ENCODE measurements at regions not wholly inside any gene's neighbourhood (a gene's known extent, or its start where the extent isn't known, plus 50 kb on each side); places are given as distances from the start of the nearest gene placed in this dataset.

- H3K23me2 ChIP-seq (ENCODE audit: low read depth, low read length) = no peaks in the 10 kb centered on the region
- H2AFZ ChIP-seq (ENCODE audit: low read length) = 0 out of 2 replicates have a peak overlapping the region, but pooled peaks have one; percentile 13
- H3K4me1 ChIP-seq (replicated peaks in 1 of 4; ENCODE audit: control insufficient read depth in 3 of 4, insufficient read depth in 4 of 4, low read length in 3 of 4) = no peaks in the 10 kb centered on the region
- no peak overlapping the region for H2BK5ac ChIP-seq (ENCODE audit: low read depth, low read length)
- H3K27me3 ChIP-seq (replicated peaks in 1 of 4; ENCODE audit: control insufficient read depth in 3 of 4, extremely low read depth in 1 of 4, insufficient read depth in 3 of 4, low read length in 3 of 4) = no peaks in the 10 kb centered on the region
- no peak overlapping the region for H4K5ac ChIP-seq (ENCODE audit: insufficient read length, low read depth, low read length)
- CTCF ChIA-PET (ENCODE audit: partially characterized antibody) = interaction anchor here (1.0 kb wide), 1 partner anchor 118 kb away, joined by 3 read pairs; no protein-coding TSS in a partner anchor
- FAIRE-seq (no peak), DNase-seq (ENCODE audit: low read depth in 1 of 2, low spot score in 2 of 2) (no peak)
- no peak overlapping the region for H3K4me3 ChIP-seq (ENCODE audit: extremely low read depth in 1 of 4, insufficient read depth in 2 of 4, low read depth in 3 of 4, low read length in 4 of 4)
- H3K9ac ChIP-seq (replicated peaks in 1 of 4; ENCODE audit: extremely low read depth in 1 of 4, low read depth in 3 of 4, low read length in 3 of 4) = no peak overlapping the region
- no peak overlapping the region for H2BK15ac ChIP-seq (ENCODE audit: low read length)
- H3K14ac ChIP-seq (ENCODE audit: insufficient read length) = no peak overlapping the region
- H2BK20ac ChIP-seq (ENCODE audit: low read length) = no peak overlapping the region
- WGBS, 2 experiments (ENCODE audit: extremely low coverage in 1 of 2, insufficient coverage in 1 of 2, insufficient read length in 1 of 2, insufficient replicate concordance in 2 of 2, low coverage in 1 of 2, low lambda C conversion rate in 2 of 2, missing lambda C conversion rate in 1 of 2) = 73% methylated on average over 3 of the region's 4 CpGs; no CpG with 5 or more reads in 1 of the 2 experiments
- H3K79me2 ChIP-seq (ENCODE audit: control insufficient read depth in 1 of 2, insufficient read depth in 2 of 2, low read length in 2 of 2) = no peaks in the 10 kb centered on the region
- H2AK5ac ChIP-seq (ENCODE audit: low read depth, low read length) = no peak overlapping the region
- no peaks in the 10 kb centered on the region for H4K20me1 ChIP-seq (replicated peaks in 1 of 2; ENCODE audit: control insufficient read depth in 1 of 2, insufficient read depth in 2 of 2, low read length in 2 of 2)
- H4K8ac ChIP-seq (ENCODE audit: extremely low read depth, insufficient read depth, low read length) = no peak overlapping the region
- H2BK120ac ChIP-seq (replicated peaks; ENCODE audit: low read depth, low read length) = no peak overlapping the region
- no peaks in the 10 kb centered on the region for H3K79me1 ChIP-seq (ENCODE audit: low read depth, low read length)
- no peak overlapping the region for H3K27ac ChIP-seq (ENCODE audit: low read depth, low read length)
- no peak overlapping the region for H3K4me2 ChIP-seq (ENCODE audit: insufficient read depth in 1 of 2, low read depth in 2 of 2, low read length in 2 of 2)
- no peaks in the 10 kb centered on the region for H3K9me3 ChIP-seq (ENCODE audit: insufficient read depth in 2 of 2, low read depth in 1 of 2, low read length in 1 of 2)
- no peak overlapping the region for H3K23ac ChIP-seq (ENCODE audit: insufficient read length)
- no peaks in the 10 kb centered on the region for H3K36me3 ChIP-seq (ENCODE audit: control insufficient read depth in 2 of 4, insufficient read depth in 4 of 4, low read length in 3 of 4)
- H3K56ac ChIP-seq (replicated peaks; ENCODE audit: insufficient read length, low read depth, low read length) = no peak overlapping the region
- TF ChIP-seq JUND (IDR thresholded peaks at IDR 0.05; ENCODE audit: low read length) = no peak
- TF ChIP-seq KDM4A (IDR thresholded peaks at IDR 0.05; ENCODE audit: low read depth, low read length, severe bottlenecking) = no peak
- no peak for TF ChIP-seq RNF2 (IDR thresholded peaks at IDR 0.05; ENCODE audit: borderline replicate concordance, low read depth, low read length, missing control alignments, poor library complexity, severe bottlenecking)
- TF ChIP-seq RFX5 (IDR thresholded peaks at IDR 0.05; ENCODE audit: borderline replicate concordance, low read depth, low read length) = no peak
- POLR2A ChIA-PET (ENCODE audit: partially characterized antibody) = no interaction called here
- H2BK12ac ChIP-seq (ENCODE audit: low read depth, low read length) = no peak overlapping the region
- H4K91ac ChIP-seq (replicated peaks; ENCODE audit: insufficient read length, low read length) = no peak overlapping the region
- H3K4ac ChIP-seq (replicated peaks; ENCODE audit: insufficient read length, low read depth, low read length) = no peak overlapping the region
- H3K18ac ChIP-seq (ENCODE audit: extremely low read depth, low read length) = no peak overlapping the region
Observed at GRCh38 chr16:82382521-82382920, 212.5 kb upstream of the MPHOSPH6 start.

All from H1 (cell line).